Germinal center (tissue), 1 donor: ENCODE measurements at regions not wholly inside any gene's neighbourhood (a gene's known extent, or its start where the extent isn't known, plus 50 kb on each side); places are given as distances from the start of the nearest gene placed in this dataset.
"Not testable (repeated sequence)": the region's sequence is repeated elsewhere in the genome, so short reads cannot be mapped to it uniquely, and the experiment has no call there.

ENCODE experiments used
- DNase-seq: peaks from one replicate; pipeline ENCODE4 v3.0.0; 2012; ENCODE audit warnings: mixed read lengths, low spot score

DNA sequence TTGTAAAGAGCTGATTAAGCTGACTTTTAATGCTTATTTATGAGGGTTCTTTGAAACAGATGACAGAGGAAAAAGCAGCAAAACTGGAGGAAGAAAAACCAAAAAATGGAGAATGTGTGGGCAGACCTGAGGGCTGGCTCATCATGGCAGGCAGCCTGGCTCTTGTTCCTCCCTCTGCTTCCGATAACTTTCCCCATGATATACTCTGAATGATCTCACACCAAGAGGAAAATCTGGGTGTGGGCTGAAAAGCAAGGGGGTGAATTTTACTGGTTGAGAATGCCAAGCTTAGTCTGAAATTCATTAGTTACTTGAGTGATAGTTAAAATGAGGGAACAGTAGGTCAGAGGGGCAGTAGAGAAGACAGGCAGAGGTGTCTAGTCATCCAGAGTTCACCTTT, 330.1 kb upstream of the PRICKLE1 start:
- no peak for DNase-seq

GRCh38 chr12:42918443-42918842, 328.9 kb upstream of the PRICKLE1 start:
- no peak for DNase-seq

DNA sequence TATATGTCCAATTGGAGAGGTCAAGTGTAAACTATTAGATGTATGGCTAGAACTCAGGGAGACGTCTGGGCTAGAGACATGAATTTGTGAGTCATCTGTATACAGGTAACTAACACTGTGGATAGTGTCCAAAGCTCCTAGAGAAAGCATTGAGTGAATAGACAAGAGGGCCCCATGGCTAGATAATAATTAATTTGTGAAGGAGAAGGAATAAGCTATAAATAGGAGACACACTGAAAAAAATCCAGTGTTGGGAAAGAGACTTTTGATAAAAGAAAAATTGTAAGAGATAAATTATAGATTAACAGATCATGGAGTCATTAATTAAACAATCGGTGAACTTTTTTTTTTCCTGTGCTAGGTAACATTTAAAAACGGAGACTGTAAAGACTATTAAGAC, 326.6 kb upstream of the PRICKLE1 start:
- DNase-seq: no peak

DNA sequence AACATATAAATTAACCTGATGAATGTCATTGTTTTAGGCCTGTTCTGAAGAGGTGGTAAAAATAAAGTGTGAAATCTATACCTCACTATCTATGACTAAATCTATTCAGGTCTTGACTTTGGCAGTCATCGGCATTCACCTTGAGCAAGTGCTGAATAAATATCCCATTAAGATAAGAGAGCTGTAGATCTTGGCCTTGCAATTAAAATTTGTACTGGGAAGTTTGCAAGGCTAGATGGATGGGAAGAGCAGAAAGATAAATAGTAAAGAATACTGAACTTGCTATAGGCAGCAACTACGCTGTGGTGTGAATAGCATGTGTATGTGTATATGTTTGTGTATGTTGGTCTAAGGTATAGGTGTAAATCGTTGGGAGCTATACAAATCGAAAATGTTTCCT, 325.9 kb upstream of the PRICKLE1 start:
- DNase-seq: no peak

GRCh38 chr12:42912367-42912766, 322.8 kb upstream of the PRICKLE1 start:
- no peak for DNase-seq

- no peak for DNase-seq
Observed at GRCh38 chr12:42910656-42911055, 321.1 kb upstream of the PRICKLE1 start.

DNA sequence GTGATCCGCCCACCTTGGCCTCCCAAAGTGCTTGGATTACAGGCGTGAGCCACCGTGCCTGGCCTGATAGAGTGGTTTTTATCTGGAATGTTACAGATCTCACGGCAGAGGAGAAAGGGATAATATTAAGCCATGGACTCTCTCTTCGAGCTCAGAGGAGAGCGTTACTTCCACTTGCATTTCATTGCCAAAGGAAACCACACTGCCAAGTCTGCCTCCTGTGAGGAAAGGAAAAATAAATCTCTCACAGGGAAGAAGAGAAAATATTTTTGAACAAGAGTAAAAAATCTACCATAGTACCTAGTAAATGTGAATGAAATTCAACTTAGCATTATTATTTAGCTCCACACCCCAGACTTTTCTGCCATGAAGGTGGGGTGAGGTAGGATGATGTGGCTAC, 319.2 kb upstream of the PRICKLE1 start:
- DNase-seq: no peak

GRCh38 chr12:42906801-42907200, 317.3 kb upstream of the PRICKLE1 start:
- not testable (repeated sequence) for DNase-seq

DNA sequence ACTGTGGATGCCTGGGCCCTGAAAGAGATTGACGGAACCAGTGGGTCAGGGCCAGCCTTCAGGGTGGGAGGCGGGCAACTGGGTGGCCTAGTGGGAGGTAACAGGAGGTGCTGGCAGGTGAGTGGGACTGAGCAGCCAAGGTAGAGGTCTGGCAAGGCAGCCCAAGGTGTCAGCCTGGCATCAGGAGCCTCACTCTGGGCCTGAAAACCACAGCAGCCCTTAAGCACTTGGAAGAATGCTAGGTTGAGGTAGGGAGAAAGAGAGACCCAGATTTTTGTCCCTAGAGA, 315.8 kb upstream of the PRICKLE1 start:
- DNase-seq: no peak

DNA sequence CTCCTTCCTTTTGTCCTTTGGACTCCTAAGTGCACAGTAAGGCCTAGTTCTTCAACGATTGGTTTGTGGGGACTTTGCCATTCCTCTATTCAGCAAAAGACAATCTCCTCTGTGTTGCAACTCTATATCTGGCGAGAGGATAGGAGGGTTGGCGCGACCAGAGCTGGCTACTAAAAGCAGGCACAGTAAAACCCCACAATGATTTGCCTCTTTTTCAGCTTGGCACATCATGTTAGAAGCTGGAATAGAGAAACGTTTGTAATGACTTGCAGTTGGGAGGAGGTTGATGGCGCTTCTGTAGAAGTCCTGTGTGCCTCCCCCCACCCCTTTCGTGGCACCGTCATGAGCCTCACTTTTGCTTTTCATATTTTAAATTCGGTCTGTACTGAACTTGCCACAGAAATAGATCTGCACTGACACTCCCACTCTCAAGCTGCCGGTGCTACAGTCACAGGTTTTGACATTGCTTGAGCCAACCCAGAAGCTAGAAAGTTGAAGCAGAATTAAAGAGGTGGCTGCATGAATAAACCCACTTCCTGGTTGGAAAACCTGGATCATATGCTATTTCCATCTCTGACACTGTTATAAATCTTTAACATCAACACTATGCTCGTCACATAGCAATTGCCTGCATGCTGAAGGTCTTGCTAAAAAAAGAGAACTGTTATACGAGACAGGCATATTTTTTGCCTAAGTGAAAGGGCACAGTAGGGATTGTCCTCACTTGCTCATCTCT, 315.3 kb upstream of the PRICKLE1 start:
- DNase-seq: no peak

GRCh38 chr12:42903736-42904135, 314.2 kb upstream of the PRICKLE1 start:
- no peak for DNase-seq

DNA sequence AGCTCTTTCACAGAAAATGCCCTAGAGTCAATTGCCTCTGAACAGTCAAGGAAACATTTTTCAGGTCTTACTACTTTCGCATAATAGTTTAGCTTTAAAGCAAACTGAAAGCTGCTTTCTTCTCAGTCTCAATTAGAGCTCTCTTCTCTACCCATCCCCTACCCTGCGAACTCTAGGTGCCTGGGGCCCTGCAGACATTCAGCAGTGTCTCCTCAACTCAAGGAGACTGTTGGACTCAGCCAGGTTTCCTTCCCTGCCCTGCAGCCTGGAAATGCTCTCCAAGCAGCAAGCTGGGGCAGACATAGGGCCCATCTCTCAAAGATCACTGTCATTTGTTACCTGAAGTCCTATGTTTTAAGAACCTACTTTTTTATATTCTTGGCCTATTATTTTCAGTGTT, 312.5 kb upstream of the PRICKLE1 start:
- DNase-seq: no peak

DNA sequence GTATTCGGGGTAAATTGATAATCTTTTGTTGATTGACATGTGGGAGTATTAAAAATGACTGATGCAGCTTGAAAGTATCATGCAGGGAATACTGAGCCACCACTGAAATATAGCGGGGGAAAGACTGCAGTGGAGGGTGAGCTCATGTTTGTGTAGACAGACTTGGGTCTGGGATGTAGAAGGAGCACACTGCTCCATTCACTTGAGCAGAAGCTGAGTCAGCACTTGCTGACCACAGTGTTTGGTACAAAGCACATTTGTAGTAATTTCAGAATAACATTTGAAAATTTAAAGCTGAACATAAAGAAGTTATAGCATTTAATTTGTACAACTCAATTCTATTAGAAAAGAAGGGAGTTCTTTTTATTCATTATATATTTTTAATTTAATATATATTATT, 304.3 kb upstream of the PRICKLE1 start:
- DNase-seq: no peak

DNA sequence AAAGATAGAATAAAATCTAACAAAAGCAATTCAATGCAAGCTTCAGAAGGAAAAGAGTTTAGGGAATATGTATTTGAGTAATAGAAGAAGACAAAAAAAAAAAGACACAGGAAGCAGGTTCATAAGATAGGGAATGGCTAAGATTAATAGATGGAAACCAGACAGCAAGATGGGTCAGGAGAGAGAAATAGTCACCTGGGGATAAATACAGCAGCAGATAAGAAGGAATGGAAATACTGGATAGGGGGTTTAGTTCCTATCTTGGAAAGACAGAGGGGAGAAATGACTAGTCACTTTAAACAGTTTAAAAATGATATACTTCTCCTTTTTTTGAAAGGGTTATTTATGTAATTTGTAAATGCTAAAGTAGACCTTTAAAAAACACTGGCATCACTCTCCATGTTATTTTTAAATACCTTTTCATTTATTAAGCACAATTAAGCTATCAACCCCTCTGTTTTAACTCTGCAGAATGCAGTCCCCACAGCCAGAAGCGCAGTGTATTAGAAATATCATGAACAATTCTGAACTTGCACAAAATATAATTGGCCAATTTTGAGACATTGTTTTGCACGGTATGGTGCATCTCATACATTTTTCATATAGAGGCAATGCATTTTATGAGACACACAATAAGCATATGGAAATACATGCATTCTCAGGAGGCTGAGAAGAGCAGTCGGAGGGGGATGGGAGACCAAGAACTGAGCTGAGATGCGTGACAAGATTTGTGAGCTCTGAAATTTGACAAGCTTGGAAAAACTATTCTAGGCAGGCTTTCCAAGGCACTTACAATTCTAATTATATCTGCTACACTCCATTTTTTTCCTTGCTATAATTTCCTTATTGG, 303.4 kb upstream of the PRICKLE1 start:
- DNase-seq: no peak

DNA sequence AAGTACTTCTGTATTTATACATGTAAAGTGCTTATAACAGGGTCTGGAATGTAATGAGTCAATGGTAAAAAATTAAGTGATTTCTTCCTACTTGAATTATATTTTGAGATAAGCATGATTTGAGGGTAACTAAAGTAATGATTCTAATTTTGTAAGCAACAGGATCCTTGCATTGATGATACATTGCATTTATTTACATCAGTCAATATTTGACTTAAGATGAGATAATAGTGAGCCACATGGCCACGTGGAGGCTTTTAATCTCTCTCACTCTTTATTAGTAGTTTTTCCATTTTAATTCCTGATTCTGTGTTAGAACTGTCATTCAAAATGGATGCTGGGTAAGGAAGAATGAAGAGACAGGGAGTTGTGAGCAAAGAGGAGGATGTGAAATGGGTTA, 298.1 kb upstream of the PRICKLE1 start:
- no peak for DNase-seq

- no peak for DNase-seq
Observed at GRCh38 chr12:42886160-42886559, 296.6 kb upstream of the PRICKLE1 start.

- DNase-seq: no peak
Observed at GRCh38 chr12:42885677-42886076, 296.1 kb upstream of the PRICKLE1 start.

DNA sequence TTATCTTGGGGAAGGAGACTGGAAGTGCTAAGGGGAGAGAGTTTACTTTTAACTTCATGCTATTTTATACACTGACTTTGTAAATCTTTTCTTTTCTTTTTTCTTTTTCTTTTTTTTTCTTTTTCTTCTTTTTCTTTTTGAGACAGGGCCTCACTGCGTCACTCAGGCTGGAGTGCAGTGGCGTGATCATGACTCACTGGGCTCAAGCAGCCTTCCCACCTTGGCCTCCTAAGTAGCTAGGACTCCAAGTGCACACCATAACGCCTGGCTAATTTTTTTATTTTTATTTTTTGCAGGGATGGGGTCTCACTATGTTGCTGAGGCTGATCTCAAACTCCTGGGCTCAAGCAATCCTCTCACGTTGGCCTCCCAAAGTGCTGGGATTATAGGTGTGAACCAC, 294.6 kb upstream of the PRICKLE1 start:
- no peak for DNase-seq

- no peak for DNase-seq
Observed at GRCh38 chr12:42873401-42873800, 283.9 kb upstream of the PRICKLE1 start.

- no peak for DNase-seq
Observed at GRCh38 chr12:42871816-42872215, 282.3 kb upstream of the PRICKLE1 start.

DNA sequence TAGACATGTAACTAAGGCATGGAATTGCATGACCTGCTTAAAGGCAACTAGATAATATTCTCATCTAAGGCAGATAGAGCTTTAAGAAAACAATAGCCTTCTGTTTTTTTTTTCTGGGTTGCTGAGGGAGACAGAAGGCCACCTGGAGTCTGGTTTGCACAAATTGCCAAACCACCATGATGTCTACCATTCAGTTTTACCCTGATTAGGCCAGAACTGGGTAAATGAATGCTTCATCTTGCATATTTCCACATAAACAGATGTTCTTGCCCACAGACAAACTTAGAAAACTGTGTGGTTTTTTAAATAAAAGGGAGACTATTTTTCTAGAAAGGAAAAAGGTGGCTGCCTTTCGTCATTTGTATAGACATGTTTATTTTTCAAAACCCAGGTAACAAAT, 278.7 kb upstream of the PRICKLE1 start:
- no peak for DNase-seq

- no peak for DNase-seq
Observed at GRCh38 chr12:42865282-42865681, 275.7 kb upstream of the PRICKLE1 start.

GRCh38 chr12:42862055-42862454, 272.5 kb upstream of the PRICKLE1 start:
- no peak for DNase-seq

DNA sequence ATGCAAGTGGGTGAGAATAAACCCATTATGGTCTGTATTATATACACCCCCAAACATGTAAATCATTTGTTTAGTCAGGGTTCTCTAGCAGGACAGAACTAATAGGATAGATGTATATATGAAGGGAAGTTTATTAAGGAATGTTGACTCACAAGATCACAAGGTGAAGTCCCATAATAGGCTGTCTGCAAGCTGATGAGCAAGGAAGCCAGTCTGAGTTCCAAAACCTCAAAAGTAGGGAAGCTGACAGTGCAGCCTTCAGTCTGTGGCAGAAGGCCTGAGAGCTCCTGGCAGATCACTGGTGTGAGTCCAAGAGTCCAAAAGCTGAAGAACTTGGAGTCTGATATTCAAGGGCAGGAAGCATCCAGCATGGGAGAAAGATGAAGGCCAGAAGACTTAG, 270.8 kb upstream of the PRICKLE1 start:
- not testable (repeated sequence) for DNase-seq
